KMS-11 (cell line): ENCODE measurements at regions not wholly inside any gene's neighbourhood (a gene's known extent, or its start where the extent isn't known, plus 50 kb on each side); places are given as distances from the start of the nearest gene placed in this dataset.
"Not testable (repeated sequence)": the region's sequence is repeated elsewhere in the genome, so short reads cannot be mapped to it uniquely, and the experiment has no call there.

Experiments
- H2AFZ ChIP-seq: fragments of 200-600 bp; sonication (generic); 2 replicates; pipeline ENCODE4 v1.6.1; 2016; ENCODE audit warnings: antibody characterized with exemption, mixed run types, low read depth
- H3K27ac ChIP-seq: fragments of 200-600 bp; sonication (generic); 2 replicates; pipeline ENCODE4 v1.6.1; 2016; ENCODE audit warnings: mild to moderate bottlenecking, mixed run types
- H3K27me3 ChIP-seq: fragments of 200-600 bp; sonication (generic); 2 replicates; pipeline ENCODE4 v1.6.1; 2017; ENCODE audit warnings: mild to moderate bottlenecking, low read depth, mixed run types, moderate library complexity; ENCODE audit not compliant: insufficient read depth
- H3K36me3 ChIP-seq: fragments of 200-600 bp; sonication (generic); 2 replicates; pipeline ENCODE4 v1.6.1; 2017; ENCODE audit warnings: mild to moderate bottlenecking, mixed run types; ENCODE audit not compliant: insufficient read depth
- H3K4me1 ChIP-seq: fragments of 200-600 bp; sonication (generic); 2 replicates; pipeline ENCODE4 v1.6.1; 2016; ENCODE audit warnings: mild to moderate bottlenecking, low read depth, mixed run types; ENCODE audit not compliant: poor library complexity, severe bottlenecking
- H3K4me2 ChIP-seq: fragments of 200-600 bp; sonication (generic); 2 replicates; pipeline ENCODE4 v1.7.0; 2016; ENCODE audit warnings: mild to moderate bottlenecking, mixed run types
- H3K4me3 ChIP-seq: fragments of 200-600 bp; sonication (generic); IDR thresholded peaks from 2 replicates; pipeline ENCODE4 v1.6.1; 2017; ENCODE audit warnings: low read depth, low read length, mixed read lengths; ENCODE audit not compliant: insufficient read depth
- H3K79me2 ChIP-seq: fragments of 200-600 bp; sonication (generic); 2 replicates; pipeline ENCODE4 v1.6.1; 2016; ENCODE audit warnings: low read depth, mixed run types; ENCODE audit not compliant: insufficient read depth
- H3K9ac ChIP-seq: fragments of 200-600 bp; sonication (generic); 2 replicates; pipeline ENCODE4 v1.6.1; 2016; ENCODE audit warnings: mild to moderate bottlenecking, mixed run types
- H4K20me1 ChIP-seq: fragments of 200-600 bp; sonication (generic); 2 replicates; pipeline ENCODE4 v1.6.1; 2016; ENCODE audit warnings: mild to moderate bottlenecking, mixed run types; ENCODE audit not compliant: insufficient read depth
- CTCF ChIP-seq: fragments of 200-600 bp; sonication (generic); conservative IDR thresholded peaks from 2 replicates; pipeline ENCODE4 v1.6.1; 2017; ENCODE audit warnings: low read depth, mild to moderate bottlenecking, antibody characterized with exemption, low read length, moderate library complexity, mixed read lengths

- H3K9ac ChIP-seq: no peak overlapping the region
- no peak overlapping the region for H3K27ac ChIP-seq
- no peaks in the 10 kb centered on the region for H4K20me1 ChIP-seq
- no peaks in the 10 kb centered on the region for H3K36me3 ChIP-seq
- TF ChIP-seq CTCF: no peak
- H2AFZ ChIP-seq: no peak overlapping the region
- no peak overlapping the region for H3K4me3 ChIP-seq
- no peaks in the 10 kb centered on the region for H3K27me3 ChIP-seq
- H3K4me1 ChIP-seq: no peaks in the 10 kb centered on the region
- no peak overlapping the region for H3K4me2 ChIP-seq
- no peaks in the 10 kb centered on the region for H3K79me2 ChIP-seq
Measured at GRCh38 chr12:33944703-33945437, 77.4 kb upstream of the ALG10 start.

GRCh38 chr12:33945438-33945784, 76.9 kb upstream of the ALG10 start:
- H2AFZ ChIP-seq: no peak overlapping the region

GRCh38 chr12:33966219-33966618, 56.1 kb upstream of the ALG10 start:
- not testable (repeated sequence) for H2AFZ ChIP-seq, H3K27me3 ChIP-seq, H3K4me3 ChIP-seq, H3K27ac ChIP-seq, H3K36me3 ChIP-seq, H3K4me2 ChIP-seq, H3K9ac ChIP-seq, H4K20me1 ChIP-seq, H3K4me1 ChIP-seq, H3K79me2 ChIP-seq

More at GRCh38 chr12:33945438-33945784, 76.9 kb upstream of the ALG10 start:
- Histone ChIP-seq H3K27ac (no peak overlapping the region), H3K4me1 (no peaks in the 10 kb centered on the region), H4K20me1 (no peaks in the 10 kb centered on the region), H3K4me2 (no peak overlapping the region), H3K4me3 (no peak overlapping the region), H3K79me2 (no peaks in the 10 kb centered on the region), H3K9ac (no peak overlapping the region), H3K36me3 (no peaks in the 10 kb centered on the region), H3K27me3 (no peaks in the 10 kb centered on the region)
- no peak for TF ChIP-seq CTCF

- Histone ChIP-seq H3K79me2 (no peaks in the 10 kb centered on the region), H3K27me3 (no peaks in the 10 kb centered on the region), H3K4me3 (no peak overlapping the region), H3K27ac (no peak overlapping the region), H3K9ac (no peak overlapping the region), H4K20me1 (no peaks in the 10 kb centered on the region), H3K4me1 (no peaks in the 10 kb centered on the region), H3K36me3 (no peaks in the 10 kb centered on the region), H2AFZ (no peak overlapping the region), H3K4me2 (no peak overlapping the region)
- no peak for TF ChIP-seq CTCF
Measured at GRCh38 chr12:33967760-33968159, 54.5 kb upstream of the ALG10 start.
